ENCODE measurements at regions not wholly inside any gene's neighbourhood (a gene's known extent, or its start where the extent isn't known, plus 50 kb on each side); places are given as distances from the start of the nearest gene placed in this dataset.
"Not testable (repeated sequence)": the region's sequence is repeated elsewhere in the genome, so short reads cannot be mapped to it uniquely, and the experiment has no call there.

DNA sequence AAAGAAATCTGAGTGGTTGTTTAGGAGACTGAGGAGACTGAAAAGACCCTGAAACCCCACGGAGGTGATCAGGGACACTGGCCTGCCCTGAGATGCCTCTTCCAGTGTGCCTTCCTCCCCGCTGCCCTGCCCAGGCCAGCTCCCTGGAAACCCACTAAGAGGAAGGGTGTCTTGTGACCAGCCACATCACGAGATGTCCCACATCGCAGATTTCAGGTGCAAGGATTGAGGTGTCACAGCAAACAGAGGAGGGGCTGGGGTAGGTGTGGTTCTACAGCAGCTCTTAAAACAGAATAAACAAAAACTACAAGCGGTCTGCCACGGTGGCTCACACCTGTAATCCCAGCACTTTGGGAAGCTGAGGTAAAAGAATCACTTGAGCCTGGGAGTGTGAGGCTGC is 184.3 kb upstream of the C14orf180 start:
- no peak for DNase-seq (ENCODE audit: extremely low read depth in 1 of 2, low read depth in 1 of 2)

- DNase-seq (ENCODE audit: extremely low read depth in 1 of 2, low read depth in 1 of 2) = no peak
These were observed 183.5 kb upstream of the C14orf180 start for GRCh38 chr14:104395941-104396681.

DNA sequence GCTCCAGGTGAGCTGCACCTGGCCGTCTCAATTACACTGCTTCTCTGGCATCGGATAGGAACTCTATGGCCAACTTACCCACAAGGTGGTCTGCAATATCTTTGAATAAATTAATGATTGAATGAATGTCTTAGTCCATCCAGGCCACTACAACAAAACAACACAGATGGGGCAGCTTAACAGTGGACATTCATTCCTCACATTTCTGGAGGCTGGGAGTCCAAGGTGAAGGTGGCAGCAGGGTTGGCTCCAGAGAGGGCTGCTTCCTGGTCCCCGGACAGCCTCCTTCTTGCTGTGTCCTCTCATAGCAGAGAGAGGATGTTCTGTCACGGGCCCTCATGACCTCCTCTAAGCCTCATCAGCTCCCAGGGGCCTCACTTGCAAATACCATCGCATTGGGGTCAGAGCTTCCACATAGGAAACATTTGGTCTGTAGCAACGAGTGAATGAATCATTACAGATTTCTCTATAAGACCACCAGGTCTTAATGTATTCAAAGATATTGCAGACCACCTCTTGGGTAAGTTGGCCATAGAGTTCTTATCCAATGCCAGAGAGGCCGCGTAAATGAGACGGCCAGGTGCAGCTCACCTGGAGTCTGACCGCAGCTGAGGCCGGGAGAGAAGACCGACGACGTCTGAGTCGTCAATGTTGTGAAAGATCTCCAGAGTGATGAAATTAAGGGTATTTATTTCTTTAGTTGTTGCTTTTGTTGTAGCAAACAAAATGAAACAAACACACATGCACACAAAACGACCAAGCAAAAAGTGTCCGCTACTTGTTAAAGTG is 182.7 kb upstream of the C14orf180 start:
- DNase-seq (ENCODE audit: extremely low read depth in 1 of 2, low read depth in 1 of 2) = no peak

- no peak for DNase-seq (ENCODE audit: extremely low read depth in 1 of 2, low read depth in 1 of 2)
These were observed 181.6 kb upstream of the C14orf180 start for GRCh38 chr14:104397956-104398355.

DNA sequence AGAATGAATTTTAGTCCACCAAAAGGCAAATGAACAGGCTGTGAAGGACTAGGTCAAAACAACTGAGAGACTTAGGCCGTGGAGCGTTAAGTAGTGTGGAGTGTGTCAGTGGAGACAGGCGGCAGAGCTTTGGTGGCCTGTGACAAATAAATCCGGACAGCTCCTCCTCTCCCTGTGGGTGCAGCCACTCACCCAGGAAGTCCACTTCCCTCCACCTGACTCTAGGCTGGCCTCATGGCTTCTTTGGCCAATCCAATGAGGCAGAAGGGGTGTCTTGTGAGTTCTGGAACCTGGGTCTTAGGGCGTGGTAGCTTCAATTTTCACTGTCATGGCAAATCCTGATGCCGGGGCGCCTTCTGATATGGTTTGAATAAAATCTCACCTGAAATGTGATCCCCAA is 180.9 kb upstream of the C14orf180 start:
- no peak for DNase-seq (ENCODE audit: extremely low read depth in 1 of 2, low read depth in 1 of 2)

DNA sequence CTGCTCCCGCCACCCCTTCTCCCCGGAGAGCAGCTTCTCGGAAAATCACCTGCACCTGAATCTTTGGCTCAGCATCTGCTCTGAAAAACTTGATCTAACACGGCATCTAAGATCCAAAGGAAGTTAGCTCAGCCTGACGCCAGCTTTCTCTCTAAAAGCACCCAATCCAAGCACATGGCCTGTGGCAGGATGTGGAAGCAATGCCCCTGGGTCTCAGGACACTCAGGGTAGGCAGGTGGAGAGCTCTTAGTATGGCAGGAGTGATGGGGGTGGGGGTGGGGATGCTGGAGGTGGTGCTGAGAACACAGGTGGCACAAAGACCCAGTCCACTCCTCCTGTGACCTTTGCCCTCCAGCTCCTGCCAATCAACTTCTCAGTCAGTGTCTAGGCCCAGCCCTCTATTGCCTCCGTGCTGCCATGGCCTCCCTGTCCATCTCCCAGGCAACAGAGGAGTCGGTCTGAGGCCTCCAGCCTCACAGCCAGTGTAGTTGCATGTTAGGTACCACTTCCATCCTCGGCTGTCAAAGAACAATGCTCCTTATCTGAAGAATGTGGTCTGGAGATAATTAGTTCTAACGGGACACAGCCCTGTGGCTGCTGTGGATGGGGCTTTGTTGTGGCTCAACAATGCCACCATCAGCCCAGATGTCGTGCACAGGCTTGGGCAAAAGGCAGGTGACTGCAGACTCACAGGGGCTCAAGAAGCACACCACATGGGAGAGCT is 180.0 kb upstream of the C14orf180 start:
- no peak for DNase-seq (ENCODE audit: extremely low read depth in 1 of 2, low read depth in 1 of 2)

GRCh38 chr14:104400355-104400754 is 179.2 kb upstream of the C14orf180 start:
- DNase-seq (ENCODE audit: extremely low read depth in 1 of 2, low read depth in 1 of 2) = no peak

DNA sequence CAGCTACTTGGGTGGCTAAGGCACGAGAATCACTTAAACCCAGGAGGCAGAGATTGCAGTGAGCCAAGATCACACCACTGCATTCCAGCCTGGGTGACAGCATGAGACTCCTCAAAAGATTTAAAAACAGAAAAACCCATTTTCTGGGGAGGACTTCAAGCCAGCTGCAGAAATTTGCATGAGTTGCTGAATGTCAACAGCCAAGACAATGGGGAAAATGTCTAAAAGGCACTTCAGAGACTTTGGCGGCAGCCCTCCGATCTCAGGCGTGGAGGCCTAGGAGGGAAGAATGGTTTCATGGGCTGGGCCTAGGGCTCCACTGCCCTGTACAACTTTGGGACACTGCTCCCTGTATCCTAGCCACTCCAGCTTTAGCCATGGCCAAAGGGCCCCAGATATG is 177.8 kb upstream of the C14orf180 start:
- no peak for DNase-seq (ENCODE audit: extremely low read depth in 1 of 2, low read depth in 1 of 2)

DNA sequence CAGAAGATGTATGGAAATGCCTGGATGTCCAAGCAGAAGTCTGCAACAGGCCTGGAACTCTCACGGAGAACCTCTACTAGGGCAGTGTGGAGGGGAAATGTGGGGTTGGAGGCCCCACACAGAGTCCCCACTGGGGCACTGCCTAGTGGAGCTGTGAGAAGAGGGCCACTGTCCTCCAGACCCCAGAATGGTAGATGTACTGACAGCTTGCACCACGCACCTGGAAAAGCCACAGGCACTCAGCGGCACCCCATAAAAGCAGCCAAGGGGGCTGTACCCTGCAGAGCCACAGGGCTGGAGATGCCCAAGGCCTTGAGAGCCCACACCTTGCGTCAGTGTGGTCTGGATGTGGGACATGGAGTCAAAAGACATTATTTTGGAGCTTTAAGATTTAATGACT is 177.3 kb upstream of the C14orf180 start:
- not testable (repeated sequence) for DNase-seq (ENCODE audit: extremely low read depth in 1 of 2, low read depth in 1 of 2)

DNA sequence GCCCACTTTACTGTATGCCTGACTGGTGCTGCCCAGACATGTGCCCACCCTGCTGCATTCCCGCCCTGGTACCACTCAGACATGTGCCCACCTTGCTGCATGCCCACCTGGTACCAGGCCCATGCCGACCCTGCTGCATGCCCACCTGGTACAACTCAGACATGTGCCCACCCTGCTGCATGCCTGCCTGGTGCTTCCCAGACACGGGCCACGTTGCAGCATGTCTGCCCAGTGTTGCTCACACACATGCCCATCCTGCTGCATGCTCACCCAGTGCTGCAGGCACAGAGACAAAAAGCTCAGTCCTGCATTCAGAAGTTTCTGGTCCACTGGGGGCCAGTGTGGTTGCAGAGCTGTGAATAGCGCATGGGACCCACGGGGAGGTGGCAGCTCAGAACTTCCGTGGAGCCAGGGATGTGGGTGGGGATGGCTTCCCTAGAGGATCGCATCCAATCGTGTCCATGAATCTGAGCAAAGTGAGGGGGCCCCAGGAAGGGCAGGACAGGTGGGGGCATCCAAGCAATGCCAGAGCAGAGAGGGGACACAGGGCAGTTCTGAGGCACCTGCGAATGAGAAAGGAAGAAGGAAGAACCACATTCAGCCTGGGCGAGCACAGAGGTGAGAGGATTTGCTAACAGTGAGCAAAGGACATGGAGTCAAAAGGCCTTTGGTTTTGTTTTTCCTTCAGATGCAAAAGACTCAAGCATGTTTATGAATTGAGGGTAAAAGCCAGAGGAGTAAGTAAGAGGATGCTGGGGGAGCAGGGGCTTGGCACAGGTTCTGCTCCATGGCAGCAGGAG is 175.9 kb upstream of the C14orf180 start:
- no peak for DNase-seq (ENCODE audit: extremely low read depth in 1 of 2, low read depth in 1 of 2)

DNA sequence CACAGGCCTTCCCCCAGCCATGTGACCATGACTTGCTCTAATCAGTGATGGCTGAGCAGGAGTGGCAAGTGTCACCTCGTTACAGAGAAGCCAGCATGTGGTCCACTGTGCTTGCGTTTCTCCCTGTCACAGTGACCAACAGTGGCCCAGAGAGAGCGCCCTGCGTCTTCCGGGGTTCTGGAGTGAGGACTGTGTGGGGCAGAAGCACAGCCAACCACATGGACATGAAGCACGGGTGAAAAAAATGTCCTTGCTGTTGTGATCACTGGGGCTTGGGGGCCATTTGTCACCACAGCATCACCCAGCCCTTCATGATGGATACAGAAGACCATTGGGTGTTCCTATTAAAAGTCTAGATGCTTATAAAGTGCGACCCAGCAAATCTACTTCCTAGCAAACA is 174.6 kb upstream of the C14orf180 start:
- DNase-seq (ENCODE audit: extremely low read depth in 1 of 2, low read depth in 1 of 2) = no peak

GRCh38 chr14:104405360-104406226 is 174.0 kb upstream of the C14orf180 start:
- DNase-seq (ENCODE audit: extremely low read depth in 1 of 2, low read depth in 1 of 2) = no peak

DNA sequence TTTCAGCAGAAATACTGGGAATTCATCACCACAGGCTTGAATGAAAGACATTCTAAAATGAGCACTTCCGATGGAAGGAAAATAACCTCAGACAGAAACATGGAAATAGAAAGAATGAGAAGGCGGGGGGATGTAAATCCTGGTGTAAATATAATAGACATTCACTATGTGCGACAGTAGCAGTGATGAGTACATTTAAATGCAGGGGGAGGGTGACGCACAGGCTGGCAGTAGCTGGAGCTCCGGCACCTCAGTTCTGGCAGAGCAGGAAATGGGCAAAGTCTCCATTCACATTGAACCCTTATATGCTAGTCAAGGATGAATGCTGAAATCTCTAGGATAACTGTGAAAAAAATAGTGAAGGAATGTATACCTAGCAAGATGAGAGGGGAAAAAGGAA is 172.7 kb upstream of the C14orf180 start:
- DNase-seq (ENCODE audit: extremely low read depth in 1 of 2, low read depth in 1 of 2) = no peak

- DNase-seq (ENCODE audit: extremely low read depth in 1 of 2, low read depth in 1 of 2) = no peak
These were observed 163.2 kb upstream of the C14orf180 start for GRCh38 chr14:104416383-104416782.

- no peak for DNase-seq (ENCODE audit: extremely low read depth in 1 of 2, low read depth in 1 of 2)
These were observed 159.6 kb upstream of the C14orf180 start for GRCh38 chr14:104419865-104420505.

DNA sequence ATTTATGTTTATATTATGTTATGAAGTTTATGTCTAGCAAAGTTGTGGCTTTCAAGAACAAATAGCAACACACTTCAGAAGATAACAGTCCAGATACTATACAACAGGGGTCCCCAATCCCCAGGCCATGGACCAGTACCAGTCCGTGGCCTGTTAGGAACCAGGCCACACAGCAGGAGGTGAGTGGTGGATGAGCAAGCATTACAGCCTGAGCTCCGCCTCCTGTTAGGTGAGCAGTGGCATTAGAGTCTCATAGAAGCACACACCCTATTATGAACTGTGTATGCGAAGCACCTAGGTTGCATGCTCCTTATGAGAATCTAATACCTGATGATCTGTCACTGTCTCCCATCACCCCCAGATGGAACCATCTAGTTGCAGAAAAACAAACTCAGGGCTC is 159.0 kb upstream of the C14orf180 start:
- not testable (repeated sequence) for DNase-seq (ENCODE audit: extremely low read depth in 1 of 2, low read depth in 1 of 2)

DNA sequence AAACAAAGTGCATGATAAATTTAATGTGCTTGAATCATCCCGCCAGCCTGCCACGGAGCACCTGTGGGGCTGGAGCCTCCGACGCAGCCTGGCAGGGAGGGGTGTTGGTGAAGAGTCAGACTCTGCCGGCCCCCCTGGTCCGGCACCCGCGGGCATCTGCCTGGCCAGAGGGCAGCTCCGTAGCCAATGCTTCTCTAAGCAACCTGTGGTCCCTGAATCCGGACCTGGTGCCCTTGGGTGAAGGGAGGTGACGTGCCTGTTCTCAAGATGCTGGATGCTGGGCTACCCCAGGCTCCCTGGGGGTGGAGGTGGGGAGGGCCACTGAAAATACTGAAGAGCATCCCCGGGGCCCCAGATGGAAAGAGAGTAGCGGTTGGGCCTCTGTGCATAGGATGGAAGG is 158.6 kb upstream of the C14orf180 start:
- no peak for DNase-seq (ENCODE audit: extremely low read depth in 1 of 2, low read depth in 1 of 2)

- no peak for DNase-seq (ENCODE audit: extremely low read depth in 1 of 2, low read depth in 1 of 2)
These were observed 158.2 kb upstream of the C14orf180 start for GRCh38 chr14:104421401-104421821.
